Hindlimb muscle (tissue), 1 donor: ENCODE measurements at regions not wholly inside any gene's neighbourhood (a gene's known extent, or its start where the extent isn't known, plus 50 kb on each side); places are given as distances from the start of the nearest gene placed in this dataset.
"Not testable (repeated sequence)": the region's sequence is repeated elsewhere in the genome, so short reads cannot be mapped to it uniquely, and the experiment has no call there.

Experiments
- DNase-seq: peaks from one replicate; pipeline ENCODE4 v3.0.0-alpha.2; 2013

- no peak for DNase-seq
Observed at GRCh38 chr10:20391629-20392028, 505.5 kb downstream of the NEBL start.

GRCh38 chr10:20381761-20382160 lies 515.4 kb downstream of the NEBL start:
- DNase-seq: no peak

- DNase-seq: no peak
Observed at GRCh38 chr10:20380401-20380800, 516.7 kb downstream of the NEBL start.

DNA sequence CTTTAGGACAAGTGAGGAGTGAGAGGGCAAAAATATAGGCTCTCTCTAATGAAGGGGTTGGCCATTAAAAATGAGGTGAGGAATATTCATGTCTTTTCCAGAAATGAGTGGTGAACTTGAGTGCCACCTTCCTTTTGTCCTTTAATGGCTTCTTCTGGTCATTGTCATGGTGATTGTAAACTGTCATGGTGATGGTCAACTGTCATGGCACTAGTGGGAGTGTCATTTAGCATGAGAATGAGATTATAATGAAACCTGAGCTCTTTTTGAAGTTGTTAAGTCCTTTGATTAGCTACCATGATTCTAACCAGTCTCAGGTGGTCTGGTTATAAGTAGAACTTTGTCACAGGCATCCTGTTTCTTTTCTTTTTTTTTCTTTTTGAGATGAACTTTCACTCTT lies 524.4 kb downstream of the NEBL start:
- DNase-seq: no peak

- DNase-seq: not testable (repeated sequence)
Observed at GRCh38 chr10:20370977-20371533, 526.1 kb downstream of the NEBL start.

DNA sequence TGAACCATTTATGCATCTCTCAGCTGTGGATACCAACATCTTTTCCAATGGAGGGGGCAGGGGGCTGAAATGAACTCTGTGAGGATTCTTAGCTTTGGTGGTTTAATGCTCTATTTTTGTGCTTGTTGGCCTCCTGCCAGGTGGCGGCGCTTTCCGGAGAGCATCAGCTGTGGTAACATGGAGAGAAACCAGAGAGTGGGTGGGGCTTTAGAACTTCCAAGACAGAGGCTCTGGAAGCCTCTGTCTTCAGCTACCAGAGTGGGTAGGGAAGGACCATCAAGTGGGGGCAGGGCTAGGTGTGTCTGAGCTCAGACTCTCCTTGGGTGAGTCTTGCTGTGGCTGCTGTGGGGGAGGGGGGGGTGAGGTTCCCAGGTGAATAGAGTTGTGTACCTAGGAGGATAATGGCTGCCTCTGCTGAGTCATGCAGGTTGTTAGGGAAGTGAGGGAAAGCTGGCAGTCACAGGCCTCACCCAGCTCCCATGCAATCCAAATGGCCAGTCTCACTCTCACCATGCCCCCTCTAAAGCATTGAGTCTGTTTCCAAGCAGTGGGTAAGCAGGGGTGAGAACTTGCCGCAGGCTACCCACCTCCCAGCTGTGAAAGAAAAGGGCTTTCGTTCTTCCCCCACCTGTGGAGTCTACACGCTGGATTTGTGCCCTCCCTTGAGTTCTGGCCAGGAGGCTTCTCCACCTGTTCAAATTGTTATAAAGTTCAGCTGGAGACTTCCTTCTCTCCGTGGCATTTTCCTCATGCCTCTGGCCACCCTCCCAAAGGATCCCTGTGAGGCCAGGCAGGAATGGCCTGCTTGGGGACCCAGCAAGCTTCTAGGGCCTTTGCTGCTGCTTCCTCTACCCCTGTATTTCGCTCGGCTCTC lies 527.0 kb downstream of the NEBL start:
- DNase-seq: no peak

GRCh38 chr10:20363684-20364083 lies 533.4 kb downstream of the NEBL start:
- no peak for DNase-seq

GRCh38 chr10:20355915-20356314 lies 539.7 kb downstream of the PLXDC2 start:
- DNase-seq: no peak

GRCh38 chr10:20355011-20355410 lies 538.8 kb downstream of the PLXDC2 start:
- no peak for DNase-seq

DNA sequence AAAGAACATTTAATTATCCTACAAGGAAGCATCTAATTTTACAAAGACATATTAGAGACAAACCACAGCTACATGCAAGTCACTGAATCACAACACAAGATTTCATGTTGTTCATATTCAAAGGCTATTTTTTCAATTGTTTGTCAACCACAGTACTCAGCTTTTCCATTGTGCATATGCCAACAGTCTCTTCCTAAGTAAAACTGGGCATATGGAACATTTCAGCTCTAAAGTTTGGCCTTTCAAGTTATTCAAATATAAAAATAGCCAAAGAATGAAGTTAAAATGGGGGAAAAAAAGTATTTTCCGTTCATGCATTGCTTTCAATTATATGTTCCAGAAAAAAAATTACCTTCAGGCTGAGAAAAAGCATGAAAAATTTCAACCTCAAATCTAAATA lies 537.9 kb downstream of the PLXDC2 start:
- peak; percentile 42 for DNase-seq

- no peak for DNase-seq
Observed at GRCh38 chr10:20350509-20350908, 534.3 kb downstream of the PLXDC2 start.

- peak; percentile 14 for DNase-seq
Observed at GRCh38 chr10:20343036-20343435, 526.8 kb downstream of the PLXDC2 start.
